Hepatocyte (in vitro differentiated cells): ENCODE measurements at regions not wholly inside any gene's neighbourhood (a gene's known extent, or its start where the extent isn't known, plus 50 kb on each side); places are given as distances from the start of the nearest gene placed in this dataset.

Source experiments
- DNase-seq: peaks from one replicate; pipeline ENCODE4 v3.0.0-alpha.2; 2016; ENCODE audit warnings: low spot score
- H2AFZ ChIP-seq: fragments of 200-600 bp; sonication (generic); 2 replicates; pipeline ENCODE4 v1.6.0; 2016; ENCODE audit warnings: antibody characterized with exemption, mild to moderate bottlenecking
- H3K27ac ChIP-seq: fragments of 200-600 bp; sonication (generic); 2 replicates; pipeline ENCODE4 v1.5.1; 2016; ENCODE audit warnings: mild to moderate bottlenecking
- H3K27me3 ChIP-seq: fragments of 200-600 bp; sonication (generic); 2 replicates; pipeline ENCODE4 v1.6.1; 2016
- H3K36me3 ChIP-seq: fragments of 200-600 bp; sonication (generic); replicated peaks from 2 replicates; pipeline ENCODE4 v1.5.1; 2016; ENCODE audit warnings: low read depth; ENCODE audit not compliant: insufficient read depth
- H3K4me1 ChIP-seq: fragments of 200-600 bp; sonication (generic); 2 replicates; pipeline ENCODE4 v1.5.1; 2016; ENCODE audit warnings: mild to moderate bottlenecking, moderate library complexity; ENCODE audit not compliant: insufficient read depth
- H3K4me2 ChIP-seq: fragments of 200-600 bp; sonication (generic); 2 replicates; pipeline ENCODE4 v1.6.0; 2016
- H3K4me3 ChIP-seq: fragments of 200-600 bp; sonication (generic); 2 replicates; pipeline ENCODE4 v1.5.1; 2016; ENCODE audit warnings: mild to moderate bottlenecking
- H3K79me2 ChIP-seq: fragments of 200-600 bp; sonication (generic); 2 replicates; pipeline ENCODE4 v1.6.0; 2017; ENCODE audit warnings: mild to moderate bottlenecking
- H3K9me2 ChIP-seq: fragments of 200-600 bp; sonication (generic); replicated peaks from 2 replicates; pipeline ENCODE4 v1.6.0; 2017; ENCODE audit warnings: mild to moderate bottlenecking; ENCODE audit not compliant: insufficient read depth
- H3K9me3 ChIP-seq: fragments of 200-600 bp; sonication (generic); 2 replicates; pipeline ENCODE4 v1.5.1; 2016; ENCODE audit warnings: low read depth, mild to moderate bottlenecking
- H4K20me1 ChIP-seq: fragments of 200-600 bp; sonication (generic); 2 replicates; pipeline ENCODE4 v1.6.0; 2016; ENCODE audit warnings: mild to moderate bottlenecking; ENCODE audit not compliant: insufficient read depth, poor library complexity, severe bottlenecking
- CTCF ChIP-seq: fragments of 200-600 bp; sonication (generic); IDR thresholded peaks from 2 replicates; pipeline ENCODE4 v1.5.1; 2016; ENCODE audit warnings: antibody characterized with exemption, mild to moderate bottlenecking; ENCODE audit not compliant: poor library complexity
- EZH2 ChIP-seq: fragments of 200-600 bp; sonication (generic); IDR thresholded peaks from 2 replicates; pipeline ENCODE4 v1.6.1; 2016; ENCODE audit warnings: antibody characterized with exemption, mild to moderate bottlenecking, borderline replicate concordance
- EZH2phosphoT487 ChIP-seq: fragments of 200-600 bp; sonication (generic); IDR thresholded peaks from one replicate; pipeline ENCODE4 v1.6.1; 2018; ENCODE audit warnings: antibody characterized with exemption, mild to moderate bottlenecking, low read depth, moderate library complexity; ENCODE audit not compliant: unreplicated experiment, severe bottlenecking
- WGBS: methylation state at CpG from one replicate; pipeline ENCODE4 v1.1.6; 2016; ENCODE audit warnings: low lambda C conversion rate; ENCODE audit errors: missing lambda C conversion rate; 5-methylcytosine and 5-hydroxymethylcytosine counted together

GRCh38 chr15:45914425-45914824 lies 279.6 kb downstream of the SQOR start:
- no peak for DNase-seq
- no peaks in the 10 kb centered on the region for H3K4me1 ChIP-seq
- H3K9me2 ChIP-seq, result no peaks in the 10 kb centered on the region

GRCh38 chr15:45918839-45919238 lies 284.0 kb downstream of the SQOR start:
- Histone ChIP-seq H3K79me2 (no peaks in the 10 kb centered on the region), H2AFZ (no peak overlapping the region), H3K9me3 (no peaks in the 10 kb centered on the region), H3K9me2 (no peaks in the 10 kb centered on the region), H3K27ac (no peak overlapping the region), H3K36me3 (no peaks in the 10 kb centered on the region), H3K4me3 (no peak overlapping the region), H3K4me2 (no peak overlapping the region), H4K20me1 (no peaks in the 10 kb centered on the region), H3K27me3 (no peaks in the 10 kb centered on the region), H3K4me1 (peaks cover 10% of the 10 kb centered on the region)
- WGBS, result 88% methylated on average over 2 of the region's 2 CpGs
- no peak for DNase-seq
- TF ChIP-seq CTCF, result no peak
- TF ChIP-seq EZH2phosphoT487, result no peak
- no peak for TF ChIP-seq EZH2

More at GRCh38 chr15:45914425-45914824, 279.6 kb downstream of the SQOR start:
- TF ChIP-seq EZH2phosphoT487 (no peak), CTCF (no peak), EZH2 (no peak)
- H3K4me2 ChIP-seq, result no peak overlapping the region
- no peak overlapping the region for H3K4me3 ChIP-seq
- no peaks in the 10 kb centered on the region for H4K20me1 ChIP-seq
- no peak overlapping the region for H3K27ac ChIP-seq
- no peaks in the 10 kb centered on the region for H3K27me3 ChIP-seq
- no peaks in the 10 kb centered on the region for H3K9me3 ChIP-seq
- no peak overlapping the region for H2AFZ ChIP-seq
- H3K79me2 ChIP-seq, result no peaks in the 10 kb centered on the region
- no peaks in the 10 kb centered on the region for H3K36me3 ChIP-seq

GRCh38 chr15:45919806-45920205 lies 285.0 kb downstream of the SQOR start:
- Histone ChIP-seq H2AFZ (no peak overlapping the region), H3K4me2 (no peak overlapping the region)

More at GRCh38 chr15:45919806-45920205, 285.0 kb downstream of the SQOR start:
- Histone ChIP-seq H3K4me3 (no peak overlapping the region), H3K4me1 (peaks cover 10% of the 10 kb centered on the region), H3K27me3 (no peaks in the 10 kb centered on the region), H3K9me2 (no peaks in the 10 kb centered on the region), H3K9me3 (no peaks in the 10 kb centered on the region), H3K79me2 (no peaks in the 10 kb centered on the region), H4K20me1 (no peaks in the 10 kb centered on the region), H3K36me3 (no peaks in the 10 kb centered on the region), H3K27ac (no peak overlapping the region)
- 65% methylated on average over 6 of the region's 6 CpGs for WGBS
- TF ChIP-seq CTCF, result no peak
- no peak for TF ChIP-seq EZH2phosphoT487
- TF ChIP-seq EZH2, result no peak
- DNase-seq, result peak; percentile 68
